ENCODE measurements at regions not wholly inside any gene's neighbourhood (a gene's known extent, or its start where the extent isn't known, plus 50 kb on each side); places are given as distances from the start of the nearest gene placed in this dataset.

- peak; percentile 50 to 57 for DNase-seq (ENCODE audit: low read depth in 2 of 2)
- TF ChIP-seq CTCF (IDR thresholded peaks at IDR 0.05; ENCODE audit: low read depth, low read length) = peak; percentile 47
- H3K4me3 ChIP-seq (replicated peaks in 1 of 2; ENCODE audit: low read depth in 2 of 2, low read length in 2 of 2) = no peak overlapping the region
Observed at GRCh38 chr2:84022810-84023431, 436.2 kb downstream of the SUCLG1 start.

GRCh38 chr2:84017010-84017409 is 442.1 kb downstream of the SUCLG1 start:
- H3K4me3 ChIP-seq (replicated peaks in 1 of 2; ENCODE audit: low read depth in 2 of 2, low read length in 2 of 2) = no peak overlapping the region
- TF ChIP-seq CTCF (IDR thresholded peaks at IDR 0.05; ENCODE audit: low read depth, low read length) = no peak
- DNase-seq (ENCODE audit: low read depth in 2 of 2) = no peak

GRCh38 chr2:84016183-84016582 is 442.9 kb downstream of the SUCLG1 start:
- H3K4me3 ChIP-seq (replicated peaks in 1 of 2; ENCODE audit: low read depth in 2 of 2, low read length in 2 of 2) = no peak overlapping the region
- DNase-seq (ENCODE audit: low read depth in 2 of 2) = no peak
- TF ChIP-seq CTCF (IDR thresholded peaks at IDR 0.05; ENCODE audit: low read depth, low read length) = no peak

- no peak for TF ChIP-seq CTCF (IDR thresholded peaks at IDR 0.05; ENCODE audit: low read depth, low read length)
- no peak overlapping the region for H3K4me3 ChIP-seq (replicated peaks in 1 of 2; ENCODE audit: low read depth in 2 of 2, low read length in 2 of 2)
- DNase-seq (ENCODE audit: low read depth in 2 of 2) = no peak
Observed at GRCh38 chr2:83997889-83998288, 461.2 kb downstream of the SUCLG1 start.

- H3K4me3 ChIP-seq (replicated peaks in 1 of 2; ENCODE audit: low read depth in 2 of 2, low read length in 2 of 2) = no peak overlapping the region
- TF ChIP-seq CTCF (IDR thresholded peaks at IDR 0.05; ENCODE audit: low read depth, low read length) = no peak
- no peak for DNase-seq (ENCODE audit: low read depth in 2 of 2)
Observed at GRCh38 chr2:83994633-83995179, 464.4 kb downstream of the SUCLG1 start.

GRCh38 chr2:83993873-83994632 is 465.0 kb downstream of the SUCLG1 start:
- H3K4me3 ChIP-seq (replicated peaks in 1 of 2; ENCODE audit: low read depth in 2 of 2, low read length in 2 of 2) = no peak overlapping the region
- DNase-seq (ENCODE audit: low read depth in 2 of 2) = no peak
- no peak for TF ChIP-seq CTCF (IDR thresholded peaks at IDR 0.05; ENCODE audit: low read depth, low read length)
